ENCODE measurements at regions not wholly inside any gene's neighbourhood (a gene's known extent, or its start where the extent isn't known, plus 50 kb on each side); places are given as distances from the start of the nearest gene placed in this dataset.
"Not testable (repeated sequence)": the region's sequence is repeated elsewhere in the genome, so short reads cannot be mapped to it uniquely, and the experiment has no call there.

GRCh38 chr2:48190230-48190629, 124.3 kb upstream of the FOXN2 start:
- no peak for DNase-seq (ENCODE audit: low read depth)

- DNase-seq (ENCODE audit: low read depth), result no peak
These were observed 119.8 kb upstream of the FOXN2 start for GRCh38 chr2:48194641-48195040.

GRCh38 chr2:48195169-48195568, 119.3 kb upstream of the FOXN2 start:
- no peak for DNase-seq (ENCODE audit: low read depth)

- no peak for DNase-seq (ENCODE audit: low read depth)
These were observed 116.9 kb upstream of the FOXN2 start for GRCh38 chr2:48197618-48198017.

GRCh38 chr2:48198371-48198770, 116.1 kb upstream of the FOXN2 start:
- DNase-seq (ENCODE audit: low read depth), result no peak

- DNase-seq (ENCODE audit: low read depth), result no peak
These were observed 115.4 kb upstream of the FOXN2 start for GRCh38 chr2:48199070-48199469.

- DNase-seq (ENCODE audit: low read depth), result no peak
These were observed 113.7 kb upstream of the FOXN2 start for GRCh38 chr2:48200620-48201293.

GRCh38 chr2:48201435-48201834, 113.0 kb upstream of the FOXN2 start:
- not testable (repeated sequence) for DNase-seq (ENCODE audit: low read depth)

- no peak for DNase-seq (ENCODE audit: low read depth)
These were observed 111.4 kb upstream of the FOXN2 start for GRCh38 chr2:48202863-48203642.

- no peak for DNase-seq (ENCODE audit: low read depth)
These were observed 110.8 kb upstream of the FOXN2 start for GRCh38 chr2:48203668-48204067.

- no peak for DNase-seq (ENCODE audit: low read depth)
These were observed 109.7 kb upstream of the FOXN2 start for GRCh38 chr2:48204750-48205136.

- DNase-seq (ENCODE audit: low read depth), result no peak
These were observed 109.2 kb upstream of the FOXN2 start for GRCh38 chr2:48205137-48205798.

- DNase-seq (ENCODE audit: low read depth), result not testable (repeated sequence)
These were observed 108.3 kb upstream of the FOXN2 start for GRCh38 chr2:48206056-48206656.

GRCh38 chr2:48207201-48207641, 107.3 kb upstream of the FOXN2 start:
- no peak for DNase-seq (ENCODE audit: low read depth)

GRCh38 chr2:48207851-48208250, 106.6 kb upstream of the FOXN2 start:
- no peak for DNase-seq (ENCODE audit: low read depth)

GRCh38 chr2:48209214-48209885, 105.1 kb upstream of the FOXN2 start:
- DNase-seq (ENCODE audit: low read depth), result no peak

- no peak for DNase-seq (ENCODE audit: low read depth)
These were observed 104.3 kb upstream of the FOXN2 start for GRCh38 chr2:48210189-48210588.

- no peak for DNase-seq (ENCODE audit: low read depth)
These were observed 100.8 kb upstream of the FOXN2 start for GRCh38 chr2:48213646-48214045.

GRCh38 chr2:48218169-48218568, 96.3 kb upstream of the FOXN2 start:
- DNase-seq (ENCODE audit: low read depth), result no peak

GRCh38 chr2:48219234-48219554, 95.3 kb upstream of the FOXN2 start:
- no peak for DNase-seq (ENCODE audit: low read depth)

- no peak for DNase-seq (ENCODE audit: low read depth)
These were observed 94.7 kb upstream of the FOXN2 start for GRCh38 chr2:48219555-48220436.
